Aorta (tissue), 5 donors: ENCODE measurements at regions not wholly inside any gene's neighbourhood (a gene's known extent, or its start where the extent isn't known, plus 50 kb on each side); places are given as distances from the start of the nearest gene placed in this dataset.

Experiments
- ATAC-seq: fragments of 200-7000 bp; cut with Tn5 transposase; one replicate; pipeline ENCODE4 v1.9.1; 2022; ENCODE audit warnings: moderate library complexity; ENCODE audit not compliant: low FRiP score
- DNase-seq, 2 donors: peaks; one replicate each; pipeline ENCODE4 v3.0.0-alpha.2; 2020
- H3K27ac ChIP-seq, 2 donors: one replicate each; pipeline ENCODE4 v1.5.1; 2013; ENCODE audit warnings: low read length in 2 of 2, mild to moderate bottlenecking in 2 of 2, moderate library complexity in 2 of 2, control low read depth in 1 of 2, inconsistent platforms in 1 of 2, low read depth in 1 of 2
- H3K27me3 ChIP-seq, 2 donors: one replicate each; pipeline ENCODE4 v1.6.1; 2013; ENCODE audit warnings: control low read depth in 1 of 2, low read length in 1 of 2, mild to moderate bottlenecking in 1 of 2, moderate library complexity in 1 of 2; ENCODE audit not compliant: insufficient read depth in 2 of 2, control insufficient read depth in 1 of 2
- H3K36me3 ChIP-seq, 2 donors: one replicate each; pipeline ENCODE4 v1.6.1; 2013; ENCODE audit warnings: control low read depth in 1 of 2, low read length in 1 of 2, mild to moderate bottlenecking in 1 of 2; ENCODE audit not compliant: insufficient read depth in 2 of 2, control insufficient read depth in 1 of 2
- H3K4me1 ChIP-seq, 2 donors: one replicate each; pipeline ENCODE4 v1.6.1; 2013; ENCODE audit warnings: low read length in 2 of 2, control low read depth in 1 of 2, mild to moderate bottlenecking in 1 of 2, moderate library complexity in 1 of 2; ENCODE audit not compliant: insufficient read depth in 2 of 2, control insufficient read depth in 1 of 2
- H3K4me3 ChIP-seq, 2 donors: one replicate each; pipeline ENCODE4 v1.5.1; 2013; ENCODE audit warnings: low read length in 2 of 2, control low read depth in 1 of 2, mild to moderate bottlenecking in 1 of 2
- H3K9me3 ChIP-seq: one replicate; pipeline ENCODE4 v1.6.1; 2013; ENCODE audit warnings: mild to moderate bottlenecking, low read length; ENCODE audit not compliant: control insufficient read depth
- WGBS, 2 donors: extraction: QIAGEN DNeasy Blood & Tissue Kit; methylation state at CpG; one replicate each; pipeline ENCODE4 v1.1.7; 2013; 5-methylcytosine and 5-hydroxymethylcytosine counted together
- intact Hi-C, 2 donors: fragments of 100-400 bp; cut with DNase I; formaldehyde crosslinking; loops; one replicate each; pipeline versions ENCODE4 v1.14.2 to v1.15.0; 2022
- donor health status: healthy with polysubstance abuse.
- donor health status: Bipolar disorder and iron deficiency.
- donor health status: DM: no; HTN: no; CAD: no.
- donor health status: DM: no; HTN: no; CAD: no.
- donor health status: DM: yes; HTN: yes; CAD: no.

GRCh38 chr12:61923152-61923551, 337.1 kb upstream of the USP15 start:
- Histone ChIP-seq H3K4me1 (no peaks in the 10 kb centered on the region), H3K27me3 (no peaks in the 10 kb centered on the region), H3K36me3 (no peaks in the 10 kb centered on the region), H3K4me3 (no peak overlapping the region), H3K9me3 (no peaks in the 10 kb centered on the region), H3K27ac (no peak overlapping the region)
- DNase-seq, result no peak
- no peak for ATAC-seq
- WGBS, 2 donors, result 87 to 89% methylated on average over 3 of the region's 3 CpGs
- intact Hi-C loops, result no loop called here

GRCh38 chr12:61934564-61934963, 325.6 kb upstream of the USP15 start:
- intact Hi-C loops, result no loop called here
- Histone ChIP-seq H3K27ac (no peak overlapping the region), H3K4me1 (no peaks in the 10 kb centered on the region), H3K4me3 (no peak overlapping the region), H3K27me3 (no peaks in the 10 kb centered on the region), H3K9me3 (no peaks in the 10 kb centered on the region), H3K36me3 (no peaks in the 10 kb centered on the region)
- 49 to 55% methylated on average over 2 of the region's 2 CpGs for WGBS, 2 donors
- ATAC-seq (no peak), DNase-seq (no peak)

- no peak for DNase-seq
- no peaks in the 10 kb centered on the region for H3K9me3 ChIP-seq
- no peaks in the 10 kb centered on the region for H3K4me1 ChIP-seq
- H3K4me3 ChIP-seq, result no peak overlapping the region
- intact Hi-C loops, result no loop called here
- no peak for ATAC-seq
- H3K27me3 ChIP-seq, result no peaks in the 10 kb centered on the region
- H3K27ac ChIP-seq, result no peak overlapping the region
- no peaks in the 10 kb centered on the region for H3K36me3 ChIP-seq
These were observed 320.2 kb upstream of the USP15 start for GRCh38 chr12:61939977-61940376.

GRCh38 chr12:61956545-61956944, 303.7 kb upstream of the USP15 start:
- WGBS, 2 donors, result 62 to 78% methylated on average over 1 of the region's 1 CpG

GRCh38 chr12:61974461-61974860, 285.7 kb upstream of the USP15 start:
- Histone ChIP-seq H3K9me3 (no peaks in the 10 kb centered on the region), H3K36me3 (no peaks in the 10 kb centered on the region), H3K27me3 (no peaks in the 10 kb centered on the region), H3K27ac (no peak overlapping the region), H3K4me1 (no peaks in the 10 kb centered on the region), H3K4me3 (no peak overlapping the region)
- intact Hi-C loops, result no loop called here
- WGBS, 2 donors, result 71 to 83% methylated on average over 1 of the region's 1 CpG
- no peak for DNase-seq
- ATAC-seq, result no peak

More at GRCh38 chr12:61956545-61956944, 303.7 kb upstream of the USP15 start:
- Histone ChIP-seq H3K27me3 (no peaks in the 10 kb centered on the region), H3K27ac (no peak overlapping the region), H3K4me3 (no peak overlapping the region), H3K9me3 (no peaks in the 10 kb centered on the region), H3K4me1 (no peaks in the 10 kb centered on the region), H3K36me3 (no peaks in the 10 kb centered on the region)
- ATAC-seq, result no peak
- intact Hi-C loops, result no loop called here
- no peak for DNase-seq

GRCh38 chr12:61985830-61986229, 274.4 kb upstream of the USP15 start:
- WGBS, 2 donors, result 85 to 95% methylated on average over 2 of the region's 2 CpGs
- H3K4me1 ChIP-seq, result peaks cover 0 to 3% of the 10 kb centered on the region in 2 donors
- no peaks in the 10 kb centered on the region for H3K27me3 ChIP-seq
- ATAC-seq (no peak), DNase-seq (no peak)
- no peak overlapping the region for H3K27ac ChIP-seq
- no peaks in the 10 kb centered on the region for H3K36me3 ChIP-seq
- H3K4me3 ChIP-seq, result no peak overlapping the region
- intact Hi-C loops, result no loop called here
- H3K9me3 ChIP-seq, result no peaks in the 10 kb centered on the region

GRCh38 chr12:61987173-61987572, 273.0 kb upstream of the USP15 start:
- no peak for ATAC-seq
- Histone ChIP-seq H3K36me3 (no peaks in the 10 kb centered on the region), H3K4me3 (no peak overlapping the region), H3K9me3 (no peaks in the 10 kb centered on the region), H3K4me1 (peaks cover 0 to 3% of the 10 kb centered on the region in 2 donors), H3K27me3 (no peaks in the 10 kb centered on the region), H3K27ac (no peak overlapping the region)
- intact Hi-C loops, result no loop called here
- 16 to 21% methylated on average over 2 of the region's 2 CpGs for WGBS, 2 donors
- no peak for DNase-seq

GRCh38 chr12:61991661-61992060, 268.5 kb upstream of the USP15 start:
- no peak for ATAC-seq
- H3K27me3 ChIP-seq, result no peaks in the 10 kb centered on the region

GRCh38 chr12:61993734-61994345, 266.4 kb upstream of the USP15 start:
- Histone ChIP-seq H3K4me3 (no peak overlapping the region), H3K4me1 (peaks cover 0 to 3% of the 10 kb centered on the region in 2 donors), H3K9me3 (no peaks in the 10 kb centered on the region), H3K36me3 (no peaks in the 10 kb centered on the region), H3K27ac (no peak overlapping the region), H3K27me3 (peaks cover 0 to 2% of the 10 kb centered on the region in 2 donors)
- DNase-seq (no peak), ATAC-seq (peak; percentile 70)
- intact Hi-C loops, result loop anchor here in 1 of 2 donors (5.0 kb wide), 1 partner anchor 337 kb away; no protein-coding TSS in a partner anchor
- WGBS, 2 donors, result 40 to 45% methylated on average over 2 of the region's 2 CpGs

More at GRCh38 chr12:61991661-61992060, 268.5 kb upstream of the USP15 start:
- Histone ChIP-seq H3K4me3 (no peak overlapping the region), H3K9me3 (no peaks in the 10 kb centered on the region), H3K36me3 (no peaks in the 10 kb centered on the region), H3K27ac (no peak overlapping the region), H3K4me1 (peaks cover 0 to 3% of the 10 kb centered on the region in 2 donors)
- intact Hi-C loops, result loop anchor here in 1 of 2 donors (5.0 kb wide), 1 partner anchor 334 kb away; no protein-coding TSS in a partner anchor
- DNase-seq, result no peak
- 52 to 65% methylated on average over 3 of the region's 3 CpGs for WGBS, 2 donors
